OCI-LY3 (cell line): ENCODE measurements at regions not wholly inside any gene's neighbourhood (a gene's known extent, or its start where the extent isn't known, plus 50 kb on each side); places are given as distances from the start of the nearest gene placed in this dataset.

ENCODE experiments used
- CTCF ChIP-seq: fragments of 200-600, 300-600 bp; sonication (generic); IDR thresholded peaks from 2 replicates; pipeline ENCODE4 v1.5.1; 2014; ENCODE audit warnings: antibody characterized with exemption, low read length, low read depth
- EZH2phosphoT487 ChIP-seq: fragments of 200-600 bp; shearing (Covaris generic); IDR thresholded peaks from 2 replicates; pipeline ENCODE4 v1.6.1; 2018; ENCODE audit warnings: antibody characterized with exemption, mixed run types, low read depth

GRCh38 chr1:234742622-234743021 is 132.6 kb upstream of the IRF2BP2 start:
- no peak for TF ChIP-seq CTCF
- TF ChIP-seq EZH2phosphoT487, result no peak
